Left lung (tissue), 4 donors: ENCODE measurements at regions not wholly inside any gene's neighbourhood (a gene's known extent, or its start where the extent isn't known, plus 50 kb on each side); places are given as distances from the start of the nearest gene placed in this dataset.
A peak's percentile ranks its signal among the peaks of the same experiment; 100 is the strongest.

Experiments used
- ATAC-seq: fragments of 200-7000 bp; cut with Tn5 transposase; one replicate; pipeline ENCODE4 v1.9.1; 2020; ENCODE audit warnings: moderate library complexity
- DNase-seq, 4 donors: peaks; one replicate each; pipeline ENCODE4 v3.0.0-alpha.2; 2013 to 2020
- H3K27ac ChIP-seq, 2 donors: fragments of 200-600 bp; sonication (generic) in 1 of 2; one replicate each; pipeline versions ENCODE4 v1.5.0 to v1.8.0; 2020 to 2021
- H3K27me3 ChIP-seq, 2 donors: fragments of 200-600 bp; sonication (generic) in 1 of 2; one replicate each; pipeline versions ENCODE4 v1.5.0 to v1.8.0; 2020 to 2021
- H3K36me3 ChIP-seq, 2 donors: fragments of 200-600 bp; sonication (generic) in 1 of 2; one replicate each; pipeline versions ENCODE4 v1.5.0 to v1.8.0; 2020 to 2021
- H3K4me1 ChIP-seq, 2 donors: fragments of 200-600 bp; one replicate each; pipeline ENCODE4 v1.8.0; 2021
- H3K4me3 ChIP-seq, 2 donors: fragments of 200-600 bp; sonication (generic) in 1 of 2; one replicate each; pipeline versions ENCODE4 v1.5.0 to v1.8.0; 2020 to 2021; ENCODE audit warnings: mild to moderate bottlenecking in 1 of 2
- H3K9me3 ChIP-seq, 2 donors: fragments of 200-600 bp; sonication (generic) in 1 of 2; one replicate each; pipeline versions ENCODE4 v1.5.0 to v1.8.0; 2020 to 2021
- intact Hi-C, 2 donors: fragments of 100-400 bp; cut with DNase I; formaldehyde crosslinking; loops; one replicate each; pipeline versions ENCODE4 v1.11.2 to v1.14.2; 2022
- TF ChIP-seq, protein P1 (sequence below), 2 donors: fragments of 200-600 bp; sonication (generic) in 1 of 2; IDR thresholded peaks; one replicate each; pipeline versions ENCODE4 v1.5.0 to v1.8.0; 2021; ENCODE audit warnings: antibody characterized with exemption in 2 of 2
- donor health status: DM: no; HTN: yes; CAD: no.
- donor health status: DM: no; HTN: no; CAD: no.

DNA sequence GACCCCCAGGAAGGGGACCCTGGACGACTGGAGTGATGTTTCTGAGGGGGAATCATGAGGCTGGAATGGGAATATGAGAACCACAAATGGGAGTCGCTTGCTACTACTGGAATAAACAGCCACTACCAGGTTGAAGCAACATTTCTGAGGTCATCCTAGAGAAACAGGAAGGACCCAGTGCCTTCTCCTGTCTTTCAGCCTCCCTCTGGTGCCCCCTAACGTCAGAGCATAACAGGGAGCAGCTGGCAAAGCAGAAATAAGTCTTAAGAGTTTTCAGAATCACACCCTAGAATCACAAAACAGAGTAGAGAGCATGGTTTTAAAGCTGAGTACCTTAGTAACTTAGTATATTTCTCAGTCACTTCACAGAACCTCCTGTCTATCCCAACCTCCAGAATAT, 347.8 kb upstream of the PITX2 start:
- no peaks in the 10 kb centered on the region for H3K36me3 ChIP-seq
- TF ChIP-seq, protein P1, sequence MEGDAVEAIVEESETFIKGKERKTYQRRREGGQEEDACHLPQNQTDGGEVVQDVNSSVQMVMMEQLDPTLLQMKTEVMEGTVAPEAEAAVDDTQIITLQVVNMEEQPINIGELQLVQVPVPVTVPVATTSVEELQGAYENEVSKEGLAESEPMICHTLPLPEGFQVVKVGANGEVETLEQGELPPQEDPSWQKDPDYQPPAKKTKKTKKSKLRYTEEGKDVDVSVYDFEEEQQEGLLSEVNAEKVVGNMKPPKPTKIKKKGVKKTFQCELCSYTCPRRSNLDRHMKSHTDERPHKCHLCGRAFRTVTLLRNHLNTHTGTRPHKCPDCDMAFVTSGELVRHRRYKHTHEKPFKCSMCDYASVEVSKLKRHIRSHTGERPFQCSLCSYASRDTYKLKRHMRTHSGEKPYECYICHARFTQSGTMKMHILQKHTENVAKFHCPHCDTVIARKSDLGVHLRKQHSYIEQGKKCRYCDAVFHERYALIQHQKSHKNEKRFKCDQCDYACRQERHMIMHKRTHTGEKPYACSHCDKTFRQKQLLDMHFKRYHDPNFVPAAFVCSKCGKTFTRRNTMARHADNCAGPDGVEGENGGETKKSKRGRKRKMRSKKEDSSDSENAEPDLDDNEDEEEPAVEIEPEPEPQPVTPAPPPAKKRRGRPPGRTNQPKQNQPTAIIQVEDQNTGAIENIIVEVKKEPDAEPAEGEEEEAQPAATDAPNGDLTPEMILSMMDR (IDR thresholded peaks at IDR 0.05), result no peak
- intact Hi-C loops, result no loop called here
- H3K27ac ChIP-seq, result no peak overlapping the region
- no peaks in the 10 kb centered on the region for H3K27me3 ChIP-seq
- no peaks in the 10 kb centered on the region for H3K9me3 ChIP-seq
- H3K4me3 ChIP-seq, result no peak overlapping the region
- peak; percentile 60 for ATAC-seq
- DNase-seq, result peak in 1 of 4 donors; percentile 4
- no peaks in the 10 kb centered on the region for H3K4me1 ChIP-seq

DNA sequence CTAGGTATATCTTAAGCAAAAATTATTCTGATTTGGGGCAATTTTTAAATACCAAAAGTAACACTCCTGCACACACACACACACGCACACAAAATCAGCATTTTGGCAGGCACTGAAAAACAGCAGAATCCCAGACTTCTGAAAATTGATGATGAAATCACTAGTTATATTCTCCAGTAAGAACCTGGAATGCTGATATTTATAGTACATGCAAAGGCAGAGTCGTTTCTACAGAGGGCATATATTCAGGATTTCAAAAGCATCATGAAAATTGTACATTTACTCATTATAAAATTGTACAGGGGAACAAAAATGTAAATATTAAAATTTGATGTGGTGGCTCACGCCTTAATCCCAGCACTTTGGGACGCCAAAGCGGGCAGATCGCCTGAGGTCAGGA, 352.5 kb upstream of the PITX2 start:
- no peaks in the 10 kb centered on the region for H3K27me3 ChIP-seq
- H3K9me3 ChIP-seq, result no peaks in the 10 kb centered on the region
- H3K4me3 ChIP-seq, result no peak overlapping the region
- TF ChIP-seq, protein P1 (IDR thresholded peaks at IDR 0.05), result no peak
- ATAC-seq (no peak), DNase-seq (no peak)
- intact Hi-C loops, result no loop called here
- H3K4me1 ChIP-seq, result no peaks in the 10 kb centered on the region
- H3K27ac ChIP-seq, result no peak overlapping the region
- H3K36me3 ChIP-seq, result no peaks in the 10 kb centered on the region

DNA sequence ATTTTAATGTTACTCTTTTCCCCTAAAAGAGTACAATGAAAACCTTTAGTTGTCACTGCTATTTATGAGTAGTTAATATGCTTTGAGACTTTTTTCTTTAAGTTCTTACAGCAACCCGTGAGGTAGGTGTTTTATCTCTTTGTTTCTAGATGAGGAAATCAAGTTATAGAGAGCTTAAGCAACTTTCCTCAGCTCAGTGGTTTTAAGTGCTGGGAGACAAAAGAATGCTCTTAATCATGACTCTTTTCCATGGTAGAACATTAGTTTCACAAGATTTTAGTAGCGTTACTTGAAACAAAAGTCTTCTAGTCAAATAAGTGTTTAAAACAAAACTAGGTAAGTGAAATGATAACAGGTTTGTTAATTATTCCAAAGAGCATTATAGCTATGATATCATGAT, 354.7 kb upstream of the PITX2 start:
- H3K4me1 ChIP-seq, result no peaks in the 10 kb centered on the region
- H3K27me3 ChIP-seq, result no peaks in the 10 kb centered on the region
- no peaks in the 10 kb centered on the region for H3K36me3 ChIP-seq
- H3K27ac ChIP-seq, result no peak overlapping the region
- DNase-seq (no peak), ATAC-seq (no peak)
- TF ChIP-seq, protein P1 (IDR thresholded peaks at IDR 0.05), result no peak
- no peak overlapping the region for H3K4me3 ChIP-seq
- intact Hi-C loops, result no loop called here
- H3K9me3 ChIP-seq, result no peaks in the 10 kb centered on the region

DNA sequence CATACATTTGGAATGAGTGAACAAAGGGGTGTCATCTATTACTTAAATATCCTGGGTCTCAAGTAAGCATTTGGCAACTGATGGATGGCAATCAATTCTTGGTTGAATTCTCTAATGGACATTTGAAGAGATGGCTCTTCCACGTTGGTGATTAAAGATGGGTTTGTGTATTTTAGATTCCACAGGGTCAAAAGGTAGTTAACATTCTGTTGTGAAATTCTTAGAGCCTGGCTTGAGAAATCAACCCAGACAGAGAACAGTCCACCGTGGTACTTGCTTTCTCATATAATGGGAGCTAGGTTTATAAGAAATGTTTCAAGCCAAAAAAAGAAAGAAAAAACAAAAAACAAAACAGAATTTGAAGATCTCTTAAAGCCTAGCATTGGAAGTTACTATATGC, 355.9 kb upstream of the PITX2 start:
- no peaks in the 10 kb centered on the region for H3K9me3 ChIP-seq
- intact Hi-C loops, result no loop called here
- TF ChIP-seq, protein P1 (IDR thresholded peaks at IDR 0.05), result no peak
- no peak overlapping the region for H3K4me3 ChIP-seq
- no peaks in the 10 kb centered on the region for H3K27me3 ChIP-seq
- no peak for DNase-seq
- no peaks in the 10 kb centered on the region for H3K4me1 ChIP-seq
- H3K27ac ChIP-seq, result no peak overlapping the region
- no peaks in the 10 kb centered on the region for H3K36me3 ChIP-seq
- ATAC-seq, result no peak

DNA sequence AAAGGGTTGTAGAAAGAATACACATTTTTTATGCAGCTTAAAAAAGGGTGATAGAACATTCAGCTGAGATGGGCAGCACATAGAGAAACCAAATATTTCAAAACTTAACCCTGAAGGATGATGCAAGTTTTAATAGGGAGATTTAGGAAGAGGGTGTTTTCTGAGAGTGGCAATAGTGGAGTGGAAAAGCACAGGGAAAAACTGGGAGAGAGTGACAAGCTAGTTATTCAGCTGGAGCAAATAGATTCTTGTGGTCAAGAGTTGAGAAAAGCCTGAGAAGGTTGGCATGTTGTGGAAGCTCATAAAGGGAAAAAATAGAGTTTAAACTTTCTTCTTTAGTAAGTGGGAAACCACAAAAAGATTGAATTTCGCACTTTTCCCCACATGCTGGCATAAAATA, 359.6 kb upstream of the PITX2 start:
- no peak for DNase-seq

More for the DNA sequence above, 359.6 kb upstream of the PITX2 start:
- H3K4me1 ChIP-seq, result no peaks in the 10 kb centered on the region
- ATAC-seq, result no peak
- no peak overlapping the region for H3K4me3 ChIP-seq
- no peaks in the 10 kb centered on the region for H3K9me3 ChIP-seq
- TF ChIP-seq, protein P1 (IDR thresholded peaks at IDR 0.05), result no peak
- H3K36me3 ChIP-seq, result no peaks in the 10 kb centered on the region
- intact Hi-C loops, result no loop called here
- H3K27me3 ChIP-seq, result no peaks in the 10 kb centered on the region
- no peak overlapping the region for H3K27ac ChIP-seq
